Liver (tissue), 8 donors: ENCODE measurements at regions not wholly inside any gene's neighbourhood (a gene's known extent, or its start where the extent isn't known, plus 50 kb on each side); places are given as distances from the start of the nearest gene placed in this dataset.

Experiments
- DNase-seq: peaks from one replicate; pipeline ENCODE4 v3.0.0-alpha.2; 2017; ENCODE audit warnings: low spot score
- H3K27ac ChIP-seq, 2 donors: one replicate each; pipeline ENCODE4 v1.7.0; 2013; ENCODE audit warnings: inconsistent platforms in 2 of 2, low read length in 2 of 2, control low read depth in 1 of 2, low read depth in 1 of 2, mild to moderate bottlenecking in 1 of 2
- H3K27me3 ChIP-seq, 4 donors: one replicate each; pipeline versions ENCODE4 v1.6.1 to v1.7.0; 2013; ENCODE audit warnings: low read length in 3 of 4, inconsistent platforms in 1 of 4, mild to moderate bottlenecking in 1 of 4, moderate library complexity in 1 of 4; ENCODE audit not compliant: control insufficient read depth in 4 of 4, insufficient read depth in 4 of 4
- H3K36me3 ChIP-seq, 4 donors: one replicate each; pipeline versions ENCODE4 v1.6.1 to v1.7.0; 2013; ENCODE audit warnings: low read length in 3 of 4, mild to moderate bottlenecking in 3 of 4, low read depth in 1 of 4, moderate library complexity in 1 of 4; ENCODE audit not compliant: control insufficient read depth in 4 of 4, insufficient read depth in 3 of 4
- H3K4me1 ChIP-seq, 4 donors: one replicate each; pipeline versions ENCODE4 v1.6.1 to v1.7.0; 2013; ENCODE audit warnings: low read length in 3 of 4, mild to moderate bottlenecking in 3 of 4, moderate library complexity in 1 of 4; ENCODE audit not compliant: control insufficient read depth in 4 of 4, insufficient read depth in 4 of 4
- H3K4me3 ChIP-seq, 3 donors: one replicate each; pipeline versions ENCODE4 v1.6.1 to v1.7.0; 2013; ENCODE audit warnings: low read length in 3 of 3, control low read depth in 1 of 3, low read depth in 1 of 3, mild to moderate bottlenecking in 1 of 3
- H3K9ac ChIP-seq, 2 donors: one replicate each; pipeline ENCODE4 v1.7.0; 2013; ENCODE audit warnings: low read length in 2 of 2, mild to moderate bottlenecking in 2 of 2, moderate library complexity in 2 of 2, control low read depth in 1 of 2, low read depth in 1 of 2
- H3K9me3 ChIP-seq, 4 donors: one replicate each; pipeline versions ENCODE4 v1.6.1 to v1.7.0; 2013; ENCODE audit warnings: low read length in 3 of 4; ENCODE audit not compliant: control insufficient read depth in 4 of 4
- ATF3 ChIP-seq: IDR thresholded peaks from 2 replicates; pipeline ENCODE4 v1.6.1; 2016; ENCODE audit warnings: antibody characterized with exemption
- CTCF ChIP-seq: fragments of 150-350 bp; IDR thresholded peaks from 2 replicates; pipeline ENCODE4 v1.5.1; 2017; ENCODE audit warnings: improper control_type of control experiment, low read depth, low read length; ENCODE audit not compliant: missing input control
- EGR1 ChIP-seq, 2 donors: IDR thresholded peaks; 2 replicates each; pipeline ENCODE4 v1.6.1; 2016 to 2018; ENCODE audit warnings: antibody characterized with exemption in 2 of 2, low read depth in 2 of 2
- FOXA1 ChIP-seq: IDR thresholded peaks from 2 replicates; pipeline ENCODE4 v1.6.1; 2016; ENCODE audit warnings: antibody characterized with exemption
- FOXA2 ChIP-seq: IDR thresholded peaks from 2 replicates; pipeline ENCODE4 v1.6.1; 2016; ENCODE audit warnings: antibody characterized with exemption
- GABPA ChIP-seq, 2 donors: IDR thresholded peaks in 1 of 2; conservative IDR thresholded peaks in 1 of 2; 2 replicates each; pipeline ENCODE4 v1.6.1; 2016; ENCODE audit warnings: antibody characterized with exemption in 2 of 2, mild to moderate bottlenecking in 1 of 2, moderate library complexity in 1 of 2
- HNF4A ChIP-seq, 2 donors: conservative IDR thresholded peaks; 2 replicates each; pipeline ENCODE4 v1.6.1; 2016; ENCODE audit warnings: antibody characterized with exemption in 2 of 2, mild to moderate bottlenecking in 2 of 2
- HNF4G ChIP-seq: IDR thresholded peaks from 2 replicates; pipeline ENCODE4 v1.6.1; 2016; ENCODE audit warnings: antibody characterized with exemption
- JUND ChIP-seq, 2 donors: IDR thresholded peaks; 2 replicates each; pipeline ENCODE4 v1.6.1; 2016; ENCODE audit warnings: antibody characterized with exemption in 2 of 2
- MAX ChIP-seq: IDR thresholded peaks from 2 replicates; pipeline ENCODE4 v1.6.1; 2016; ENCODE audit warnings: antibody characterized with exemption
- NR2F2 ChIP-seq: IDR thresholded peaks from 2 replicates; pipeline ENCODE4 v1.6.1; 2016; ENCODE audit warnings: antibody characterized with exemption
- RAD21 ChIP-seq, 2 donors: IDR thresholded peaks; 2 replicates each; pipeline ENCODE4 v1.6.1; 2016; ENCODE audit warnings: antibody characterized with exemption in 2 of 2, mild to moderate bottlenecking in 2 of 2
- REST ChIP-seq: IDR thresholded peaks from 2 replicates; pipeline ENCODE4 v1.6.1; 2016; ENCODE audit warnings: antibody characterized with exemption, mild to moderate bottlenecking
- RXRA ChIP-seq, 2 donors: IDR thresholded peaks; 2 replicates each; pipeline ENCODE4 v1.6.1; 2017 to 2018; ENCODE audit warnings: antibody characterized with exemption in 2 of 2, mild to moderate bottlenecking in 1 of 2
- SP1 ChIP-seq: IDR thresholded peaks from 2 replicates; pipeline ENCODE4 v1.6.1; 2018; ENCODE audit warnings: antibody characterized with exemption, mild to moderate bottlenecking
- TAF1 ChIP-seq: conservative IDR thresholded peaks from 2 replicates; pipeline ENCODE4 v1.6.1; 2016; ENCODE audit warnings: antibody characterized with exemption, mild to moderate bottlenecking
- YY1 ChIP-seq: IDR thresholded peaks from 2 replicates; pipeline ENCODE4 v1.6.1; 2016; ENCODE audit warnings: antibody characterized with exemption, mild to moderate bottlenecking
- ZBTB33 ChIP-seq: IDR thresholded peaks from 2 replicates; pipeline ENCODE4 v1.6.1; 2016; ENCODE audit warnings: antibody characterized with exemption
- WGBS: extraction: QIAGEN DNeasy Blood & Tissue Kit; methylation state at CpG from one replicate; pipeline ENCODE4 v1.1.7; 2013; 5-methylcytosine and 5-hydroxymethylcytosine counted together
- donor health status: healthy.
- donor health status: healthy.
- donor health status: healthy.
- donor health status: healthy.
- donor health status: healthy.

- WGBS, result 58% methylated on average over 4 of the region's 4 CpGs
- H3K27ac ChIP-seq, result no peak overlapping the region
- no peaks in the 10 kb centered on the region for H3K9me3 ChIP-seq
- H3K9ac ChIP-seq, result no peak overlapping the region
- H3K27me3 ChIP-seq, result no peaks in the 10 kb centered on the region
- TF ChIP-seq FOXA2 (no peak), GABPA (IDR thresholded peaks at IDR 0.05 in 1 of 2, conservative IDR thresholded peaks at IDR 0.05 in 1 of 2) (no peak), ZBTB33 (no peak), EGR1 (IDR thresholded peaks at IDR 0.05; ENCODE audit: low read depth in 2 of 2) (no peak), NR2F2 (no peak), TAF1 (no peak), YY1 (no peak), MAX (no peak), RAD21 (IDR thresholded peaks at IDR 0.05) (no peak), HNF4A (conservative IDR thresholded peaks at IDR 0.05) (no peak), RXRA (IDR thresholded peaks at IDR 0.05) (no peak)
- DNase-seq, result no peak
- no peaks in the 10 kb centered on the region for H3K4me1 ChIP-seq
- no peak overlapping the region for H3K4me3 ChIP-seq
- no peaks in the 10 kb centered on the region for H3K36me3 ChIP-seq
Measured at GRCh38 chr2:14535156-14535555, 97.4 kb upstream of the LRATD1 start.

GRCh38 chr2:14536976-14537375, 95.5 kb upstream of the LRATD1 start:
- TF ChIP-seq ATF3, result no peak
- TF ChIP-seq JUND (IDR thresholded peaks at IDR 0.05), result no peak
- no peak for TF ChIP-seq CTCF
- TF ChIP-seq YY1, result no peak
- no peak for TF ChIP-seq GABPA (IDR thresholded peaks at IDR 0.05 in 1 of 2, conservative IDR thresholded peaks at IDR 0.05 in 1 of 2)
- no peak for TF ChIP-seq EGR1 (IDR thresholded peaks at IDR 0.05; ENCODE audit: low read depth in 2 of 2)
- TF ChIP-seq HNF4A (conservative IDR thresholded peaks at IDR 0.05), result no peak
- TF ChIP-seq SP1, result no peak
- TF ChIP-seq REST, result no peak
- TF ChIP-seq RXRA (IDR thresholded peaks at IDR 0.05), result no peak
- TF ChIP-seq FOXA1, result no peak
- TF ChIP-seq FOXA2, result no peak
- TF ChIP-seq ZBTB33, result no peak
- no peak for TF ChIP-seq HNF4G
- TF ChIP-seq NR2F2, result no peak
- TF ChIP-seq RAD21 (IDR thresholded peaks at IDR 0.05), result no peak
- H3K4me1 ChIP-seq, result no peaks in the 10 kb centered on the region
- no peaks in the 10 kb centered on the region for H3K27me3 ChIP-seq
- no peak overlapping the region for H3K27ac ChIP-seq
- H3K9me3 ChIP-seq, result no peaks in the 10 kb centered on the region
- H3K36me3 ChIP-seq, result no peaks in the 10 kb centered on the region
- H3K4me3 ChIP-seq, result no peak overlapping the region
- H3K9ac ChIP-seq, result no peak overlapping the region
- WGBS, result 86% methylated on average over 4 of the region's 4 CpGs
- DNase-seq, result no peak
